IMR-90 (cell line): ENCODE measurements at regions not wholly inside any gene's neighbourhood (a gene's known extent, or its start where the extent isn't known, plus 50 kb on each side); places are given as distances from the start of the nearest gene placed in this dataset.

ENCODE experiments used
- ATAC-seq: fragments of 200-7000 bp; cut with Tn5 transposase; 2 replicates; pipeline ENCODE4 v1.9.1; 2020; ENCODE audit warnings: low read depth, mild to moderate bottlenecking, moderate library complexity
- BruUV-seq: library from RNA; stranded (reverse); fragments of 400-500 nt; replicated peaks from 2 replicates; lab custom pipeline; 2021; lab: Mats Ljungman, UMichigan
- CTCF ChIA-PET: fragments of 300-600 bp; formaldehyde crosslinking; extraction: SDS; loops from one replicate; lab custom pipeline; 2021; ENCODE audit warnings: antibody characterized with exemption; lab: Yijun Ruan, JAX
- POLR2A ChIA-PET: fragments of 300-600 bp; sonication (Branson Sonifier 250); formaldehyde crosslinking; loops from one replicate; lab custom pipeline; 2022; ENCODE audit warnings: antibody characterized with exemption; ENCODE audit not compliant: unreplicated experiment; lab: Charles Lee
- DNase-seq: peaks from one replicate; pipeline ENCODE4 v3.0.0; 2013
- H2AFZ ChIP-seq: replicated peaks from 2 replicates; pipeline ENCODE3; 2013; ENCODE audit warnings: low read length, mild to moderate bottlenecking; ENCODE audit not compliant: poor library complexity
- H2AK5ac ChIP-seq: 2 replicates; pipeline ENCODE4 v1.6.1; 2013; ENCODE audit warnings: low read depth, low read length, inconsistent platforms
- H2AK9ac ChIP-seq: replicated peaks from 2 replicates; pipeline ENCODE3; 2013; ENCODE audit warnings: mild to moderate bottlenecking, low read depth, low read length, moderate library complexity; ENCODE audit not compliant: poor library complexity
- H2BK120ac ChIP-seq: 2 replicates; pipeline ENCODE4 v1.6.1; 2013; ENCODE audit warnings: low read depth, low read length, inconsistent platforms
- H2BK15ac ChIP-seq: 3 replicates; pipeline ENCODE4 v1.6.1; 2013; ENCODE audit warnings: low read depth, low read length, inconsistent platforms
- H2BK20ac ChIP-seq: 2 replicates; pipeline ENCODE4 v1.6.1; 2013; ENCODE audit warnings: low read depth, mild to moderate bottlenecking, inconsistent platforms, low read length, moderate library complexity
- H2BK5ac ChIP-seq: 2 replicates; pipeline ENCODE4 v1.6.1; 2013; ENCODE audit warnings: mild to moderate bottlenecking, low read depth, low read length, inconsistent platforms; ENCODE audit not compliant: poor library complexity, severe bottlenecking
- H3K14ac ChIP-seq: replicated peaks from 2 replicates; pipeline ENCODE4 v1.6.1; 2013; ENCODE audit warnings: low read depth, low read length, inconsistent platforms
- H3K18ac ChIP-seq: 2 replicates; pipeline ENCODE4 v1.6.1; 2013; ENCODE audit warnings: low read depth, low read length, control low read depth
- H3K23ac ChIP-seq: 2 replicates; pipeline ENCODE4 v1.6.1; 2013; ENCODE audit warnings: low read depth, low read length, inconsistent platforms
- H3K27ac ChIP-seq: 2 replicates; pipeline ENCODE4 v1.5.1; 2013; ENCODE audit warnings: mild to moderate bottlenecking, control low read depth, low read length; ENCODE audit not compliant: insufficient read depth
- H3K27me3 ChIP-seq: 2 replicates; pipeline ENCODE4 v1.6.1; 2013; ENCODE audit warnings: low read length; ENCODE audit not compliant: control insufficient read depth, insufficient read depth
- H3K36me3 ChIP-seq: 2 replicates; pipeline ENCODE4 v1.6.1; 2013; ENCODE audit warnings: low read length, mixed read lengths; ENCODE audit not compliant: control insufficient read depth, insufficient read depth
- H3K4ac ChIP-seq: 2 replicates; pipeline ENCODE4 v1.6.1; 2013; ENCODE audit warnings: low read depth, low read length, inconsistent platforms
- H3K4me1 ChIP-seq: 2 replicates; pipeline ENCODE4 v1.6.1; 2013; ENCODE audit warnings: low read length, mixed read lengths; ENCODE audit not compliant: control insufficient read depth, insufficient read depth
- H3K4me2 ChIP-seq: 2 replicates; pipeline ENCODE4 v1.6.1; 2013; ENCODE audit warnings: low read depth, mild to moderate bottlenecking, control low read depth, low read length, moderate library complexity
- H3K4me3 ChIP-seq: 2 replicates; pipeline ENCODE4 v1.5.1; 2013; ENCODE audit warnings: low read depth, mild to moderate bottlenecking, control low read depth, low read length, moderate library complexity; ENCODE audit not compliant: insufficient read depth
- H3K56ac ChIP-seq: 2 replicates; pipeline ENCODE4 v1.6.1; 2013; ENCODE audit warnings: low read length, inconsistent platforms; ENCODE audit not compliant: insufficient read depth; ENCODE audit errors: extremely low read depth
- H3K79me1 ChIP-seq, 2 experiments: 2 replicates each; pipeline ENCODE4 v1.6.1; 2013; ENCODE audit warnings: low read length in 2 of 2, inconsistent platforms in 1 of 2, low read depth in 1 of 2
- H3K9ac ChIP-seq: 2 replicates; pipeline ENCODE4 v1.6.1; 2013; ENCODE audit warnings: low read depth, low read length, control low read depth
- H3K9me1 ChIP-seq: 2 replicates; pipeline ENCODE4 v1.6.1; 2013; ENCODE audit warnings: low read length, inconsistent platforms; ENCODE audit not compliant: insufficient read depth
- H3K9me3 ChIP-seq: 2 replicates; pipeline ENCODE4 v1.6.1; 2013; ENCODE audit warnings: low read length; ENCODE audit not compliant: control insufficient read depth, insufficient read depth
- H4K20me1 ChIP-seq: 2 replicates; pipeline ENCODE4 v1.6.1; 2013; ENCODE audit warnings: low read length, inconsistent platforms; ENCODE audit not compliant: insufficient read depth
- H4K5ac ChIP-seq: 2 replicates; pipeline ENCODE4 v1.6.1; 2013; ENCODE audit warnings: mild to moderate bottlenecking, low read depth, low read length, control low read depth
- H4K8ac ChIP-seq, 2 experiments: 2 replicates each; pipeline ENCODE4 v1.6.1; 2013; ENCODE audit warnings: low read depth in 2 of 2, low read length in 2 of 2, control low read depth in 1 of 2, inconsistent platforms in 1 of 2
- H4K91ac ChIP-seq: 2 replicates; pipeline ENCODE4 v1.6.1; 2013; ENCODE audit warnings: low read depth, low read length, inconsistent platforms; ENCODE audit not compliant: insufficient read depth
- BHLHE40 ChIP-seq: fragments of 150-350 bp; IDR thresholded peaks from 2 replicates; pipeline ENCODE4 v1.6.1; 2016; ENCODE audit warnings: mild to moderate bottlenecking, low read depth, low read length
- CEBPB ChIP-seq: IDR thresholded peaks from 2 replicates; pipeline ENCODE4 v1.6.1; 2012; ENCODE audit warnings: low read depth, low read length, improper control_type of control experiment
- CHD1 ChIP-seq: IDR thresholded peaks from 2 replicates; pipeline ENCODE4 v1.6.1; 2012; ENCODE audit warnings: low read depth, low read length, improper control_type of control experiment
- FOS ChIP-seq: fragments of 150-350 bp; IDR thresholded peaks from 2 replicates; pipeline ENCODE4 v1.6.1; 2016; ENCODE audit warnings: low read depth, low read length
- MAFK ChIP-seq: IDR thresholded peaks from 2 replicates; pipeline ENCODE4 v1.6.1; 2012; ENCODE audit warnings: low read depth, low read length, improper control_type of control experiment
- MAZ ChIP-seq: IDR thresholded peaks from 2 replicates; pipeline ENCODE4 v1.6.1; 2012; ENCODE audit warnings: low read depth, mild to moderate bottlenecking, low read length, improper control_type of control experiment, moderate library complexity, borderline replicate concordance
- MXI1 ChIP-seq: IDR thresholded peaks from 2 replicates; pipeline ENCODE4 v1.6.1; 2012; ENCODE audit warnings: low read depth, mild to moderate bottlenecking, low read length, moderate library complexity, borderline replicate concordance
- NFE2L2 ChIP-seq: fragments of 150-350 bp; IDR thresholded peaks from 2 replicates; pipeline ENCODE4 v1.6.1; 2016; ENCODE audit warnings: low read depth, mild to moderate bottlenecking, low read length
- POLR2A ChIP-seq: IDR thresholded peaks from 2 replicates; pipeline ENCODE4 v1.6.1; 2012; ENCODE audit warnings: mild to moderate bottlenecking, low read depth, low read length
- RAD21 ChIP-seq: IDR thresholded peaks from 2 replicates; pipeline ENCODE4 v1.6.1; 2012; ENCODE audit warnings: low read length, improper control_type of control experiment
- RCOR1 ChIP-seq: IDR thresholded peaks from 2 replicates; pipeline ENCODE4 v1.6.1; 2012; ENCODE audit warnings: mild to moderate bottlenecking, low read length, improper control_type of control experiment; ENCODE audit not compliant: insufficient replicate concordance
- RFX5 ChIP-seq: IDR thresholded peaks from 2 replicates; pipeline ENCODE4 v1.8.0; 2012; ENCODE audit warnings: low read depth, mild to moderate bottlenecking, low read length, moderate library complexity
- SMC3 ChIP-seq: fragments of 150-350 bp; IDR thresholded peaks from 2 replicates; pipeline ENCODE4 v1.6.1; 2016; ENCODE audit warnings: low read depth, mild to moderate bottlenecking, antibody characterized with exemption, low read length, moderate library complexity
- WGBS, 2 experiments: methylation state at CpG; one replicate each; pipeline versions ENCODE4 v1.1.5 to v1.1.7; 2013; ENCODE audit warnings: missing lambda C conversion rate in 2 of 2; ENCODE audit not compliant: insufficient read length in 1 of 2; ENCODE audit errors: extremely low coverage in 2 of 2; 5-methylcytosine and 5-hydroxymethylcytosine counted together
- dilution Hi-C: fragments of 300-500 bp; cut with HindIII; formaldehyde crosslinking; loops from one replicate; pipeline ENCODE4 v1.14.3; 2018; ENCODE audit warnings: low sequenced_read_pairs; ENCODE audit not compliant: unreplicated experiment
- in situ Hi-C: fragments of 300-500 bp; cut with MboI; formaldehyde crosslinking; loops from 3 replicates; pipeline ENCODE4 v1.14.3; 2019; ENCODE audit warnings: low sequenced_read_pairs, inconsistent platforms, mixed read lengths
- intact Hi-C: fragments of 100-400 bp; cut with micrococcal nuclease; formaldehyde crosslinking; loops from 2 replicates; pipeline ENCODE4 v1.10.0; 2022
- TF ChIP-seq, protein P1 (sequence below): fragments of 150-350 bp; IDR thresholded peaks from 2 replicates; pipeline ENCODE4 v1.6.1; 2017; ENCODE audit warnings: mild to moderate bottlenecking, antibody characterized with exemption, low read length, low read depth
- TF ChIP-seq, protein P2 (sequence below): fragments of 150-350 bp; IDR thresholded peaks from 2 replicates; pipeline ENCODE4 v1.6.1; 2016; ENCODE audit warnings: low read depth, mild to moderate bottlenecking, low read length, moderate library complexity, borderline replicate concordance
- TF ChIP-seq, protein P3 (sequence below): conservative IDR thresholded peaks from 2 replicates; pipeline ENCODE4 v1.5.1; 2012; ENCODE audit warnings: mild to moderate bottlenecking, low read depth, low read length, improper control_type of control experiment

DNA sequence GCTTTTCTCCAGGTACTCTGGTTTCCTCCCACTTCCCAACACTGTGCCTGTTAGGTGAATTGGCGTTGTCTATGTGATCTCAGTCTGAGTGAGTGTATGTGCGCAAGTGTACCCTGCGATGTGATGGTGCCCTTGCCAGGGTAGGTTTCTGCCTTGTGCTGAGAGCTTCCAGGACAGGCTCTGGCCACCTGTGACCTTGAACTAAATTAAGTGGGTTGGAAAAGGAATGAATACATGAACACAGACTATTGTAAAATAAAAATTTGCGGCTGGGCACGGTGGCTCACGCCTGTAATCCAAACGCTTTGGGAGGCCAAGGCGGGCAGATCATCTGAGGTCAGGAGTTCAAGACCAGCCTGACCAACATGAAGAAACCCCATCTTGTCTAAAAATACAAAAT is 678.0 kb downstream of the DHX35 start:
- dilution Hi-C loops, result no loop called here
- Histone ChIP-seq H3K14ac (no peak overlapping the region), H3K27me3 (no peaks in the 10 kb centered on the region), H3K18ac (no peak overlapping the region), H3K9me3 (peaks cover 3% of the 10 kb centered on the region), H3K56ac (no peak overlapping the region), H2AK5ac (no peak overlapping the region), H3K4me1 (no peaks in the 10 kb centered on the region), H2BK20ac (no peak overlapping the region), H3K9me1 (no peaks in the 10 kb centered on the region), H3K27ac (no peak overlapping the region), H4K91ac (no peak overlapping the region), H2AK9ac (no peak overlapping the region), H3K4me3 (no peak overlapping the region), H4K20me1 (no peaks in the 10 kb centered on the region), H4K8ac (no peak overlapping the region), H3K9ac (no peak overlapping the region), H2BK5ac (no peak overlapping the region), H4K5ac (no peak overlapping the region), H2BK120ac (no peak overlapping the region), H2AFZ (no peak overlapping the region), H3K4me2 (no peak overlapping the region), H2BK15ac (no peak overlapping the region), H3K79me1 (no peaks in the 10 kb centered on the region), H3K4ac (no peak overlapping the region), H3K36me3 (no peaks in the 10 kb centered on the region), H3K23ac (no peak overlapping the region)
- TF ChIP-seq MAFK (no peak), BHLHE40 (no peak), RFX5 (no peak), POLR2A (no peak), RAD21 (no peak), NFE2L2 (no peak), CHD1 (no peak), MXI1 (no peak), CEBPB (no peak), MAZ (no peak), RCOR1 (no peak), FOS (no peak), SMC3 (no peak)
- TF ChIP-seq, protein P1, sequence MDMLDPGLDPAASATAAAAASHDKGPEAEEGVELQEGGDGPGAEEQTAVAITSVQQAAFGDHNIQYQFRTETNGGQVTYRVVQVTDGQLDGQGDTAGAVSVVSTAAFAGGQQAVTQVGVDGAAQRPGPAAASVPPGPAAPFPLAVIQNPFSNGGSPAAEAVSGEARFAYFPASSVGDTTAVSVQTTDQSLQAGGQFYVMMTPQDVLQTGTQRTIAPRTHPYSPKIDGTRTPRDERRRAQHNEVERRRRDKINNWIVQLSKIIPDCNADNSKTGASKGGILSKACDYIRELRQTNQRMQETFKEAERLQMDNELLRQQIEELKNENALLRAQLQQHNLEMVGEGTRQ, result no peak
- TF ChIP-seq, protein P2, sequence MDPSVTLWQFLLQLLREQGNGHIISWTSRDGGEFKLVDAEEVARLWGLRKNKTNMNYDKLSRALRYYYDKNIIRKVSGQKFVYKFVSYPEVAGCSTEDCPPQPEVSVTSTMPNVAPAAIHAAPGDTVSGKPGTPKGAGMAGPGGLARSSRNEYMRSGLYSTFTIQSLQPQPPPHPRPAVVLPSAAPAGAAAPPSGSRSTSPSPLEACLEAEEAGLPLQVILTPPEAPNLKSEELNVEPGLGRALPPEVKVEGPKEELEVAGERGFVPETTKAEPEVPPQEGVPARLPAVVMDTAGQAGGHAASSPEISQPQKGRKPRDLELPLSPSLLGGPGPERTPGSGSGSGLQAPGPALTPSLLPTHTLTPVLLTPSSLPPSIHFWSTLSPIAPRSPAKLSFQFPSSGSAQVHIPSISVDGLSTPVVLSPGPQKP, result no peak
- TF ChIP-seq, protein P3, sequence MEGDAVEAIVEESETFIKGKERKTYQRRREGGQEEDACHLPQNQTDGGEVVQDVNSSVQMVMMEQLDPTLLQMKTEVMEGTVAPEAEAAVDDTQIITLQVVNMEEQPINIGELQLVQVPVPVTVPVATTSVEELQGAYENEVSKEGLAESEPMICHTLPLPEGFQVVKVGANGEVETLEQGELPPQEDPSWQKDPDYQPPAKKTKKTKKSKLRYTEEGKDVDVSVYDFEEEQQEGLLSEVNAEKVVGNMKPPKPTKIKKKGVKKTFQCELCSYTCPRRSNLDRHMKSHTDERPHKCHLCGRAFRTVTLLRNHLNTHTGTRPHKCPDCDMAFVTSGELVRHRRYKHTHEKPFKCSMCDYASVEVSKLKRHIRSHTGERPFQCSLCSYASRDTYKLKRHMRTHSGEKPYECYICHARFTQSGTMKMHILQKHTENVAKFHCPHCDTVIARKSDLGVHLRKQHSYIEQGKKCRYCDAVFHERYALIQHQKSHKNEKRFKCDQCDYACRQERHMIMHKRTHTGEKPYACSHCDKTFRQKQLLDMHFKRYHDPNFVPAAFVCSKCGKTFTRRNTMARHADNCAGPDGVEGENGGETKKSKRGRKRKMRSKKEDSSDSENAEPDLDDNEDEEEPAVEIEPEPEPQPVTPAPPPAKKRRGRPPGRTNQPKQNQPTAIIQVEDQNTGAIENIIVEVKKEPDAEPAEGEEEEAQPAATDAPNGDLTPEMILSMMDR, result no peak
- in situ Hi-C loops, result no loop called here
- ChIA-PET CTCF (no interaction called here), POLR2A (no interaction called here)
- intact Hi-C loops, result no loop called here
- BruUV-seq, result no TSS peak
- DNase-seq, result no peak
- ATAC-seq, result no peak
- WGBS, 2 experiments, result 100% methylated on average over 2 of the region's 8 CpGs; no CpG with 5 or more reads in 1 of the 2 experiments
